DMS53 treated with DMSO at 0.1 percent for 48 hours (cell line): ENCODE measurements at regions not wholly inside any gene's neighbourhood (a gene's known extent, or its start where the extent isn't known, plus 50 kb on each side); places are given as distances from the start of the nearest gene placed in this dataset.
"Not testable (repeated sequence)": the region's sequence is repeated elsewhere in the genome, so short reads cannot be mapped to it uniquely, and the experiment has no call there.

Experiments
- DNase-seq: peaks from one replicate; lab custom pipeline; 2025; ENCODE audit not compliant: unreplicated experiment; lab: John Stamatoyannopoulos, UW

GRCh38 chr12:20099395-20100183 is 268.7 kb upstream of the PDE3A start:
- DNase-seq, result no peak

- DNase-seq, result no peak
These were observed 267.3 kb upstream of the PDE3A start for GRCh38 chr12:20101046-20101445.

- DNase-seq, result no peak
These were observed 262.4 kb upstream of the PDE3A start for GRCh38 chr12:20105943-20106342.

GRCh38 chr12:20109676-20110075 is 258.7 kb upstream of the PDE3A start:
- no peak for DNase-seq

- DNase-seq, result not testable (repeated sequence)
These were observed 253.0 kb upstream of the PDE3A start for GRCh38 chr12:20115371-20115770.

- DNase-seq, result no peak
These were observed 248.5 kb upstream of the PDE3A start for GRCh38 chr12:20119596-20120402.

GRCh38 chr12:20120403-20120725 is 248.0 kb upstream of the PDE3A start:
- DNase-seq, result no peak

- no peak for DNase-seq
These were observed 246.1 kb upstream of the PDE3A start for GRCh38 chr12:20122274-20122673.

GRCh38 chr12:20123465-20123864 is 244.9 kb upstream of the PDE3A start:
- DNase-seq, result no peak

GRCh38 chr12:20125276-20125798 is 243.0 kb upstream of the PDE3A start:
- DNase-seq, result no peak

- no peak for DNase-seq
These were observed 241.7 kb upstream of the PDE3A start for GRCh38 chr12:20126601-20127000.

- DNase-seq, result no peak
These were observed 240.9 kb upstream of the PDE3A start for GRCh38 chr12:20127413-20127812.

- DNase-seq, result no peak
These were observed 239.4 kb upstream of the PDE3A start for GRCh38 chr12:20128928-20129327.

GRCh38 chr12:20132818-20133217 is 235.5 kb upstream of the PDE3A start:
- DNase-seq, result no peak

GRCh38 chr12:20134652-20135051 is 233.7 kb upstream of the PDE3A start:
- no peak for DNase-seq

- no peak for DNase-seq
These were observed 227.6 kb upstream of the PDE3A start for GRCh38 chr12:20140751-20141150.

GRCh38 chr12:20142316-20142715 is 226.0 kb upstream of the PDE3A start:
- no peak for DNase-seq

- DNase-seq, result no peak
These were observed 225.4 kb upstream of the PDE3A start for GRCh38 chr12:20142956-20143355.

GRCh38 chr12:20144341-20144740 is 224.0 kb upstream of the PDE3A start:
- DNase-seq, result no peak

- DNase-seq, result no peak
These were observed 220.1 kb upstream of the PDE3A start for GRCh38 chr12:20148241-20148640.

- no peak for DNase-seq
These were observed 217.4 kb upstream of the PDE3A start for GRCh38 chr12:20150835-20151422.

- DNase-seq, result no peak
These were observed 214.3 kb upstream of the PDE3A start for GRCh38 chr12:20154052-20154451.
